ENCODE measurements at regions not wholly inside any gene's neighbourhood (a gene's known extent, or its start where the extent isn't known, plus 50 kb on each side); places are given as distances from the start of the nearest gene placed in this dataset.

GRCh38 chr7:142685877-142686508 is 63.3 kb upstream of the PRSS1 start:
- no peak for DNase-seq (ENCODE audit: low spot score)
- TF ChIP-seq ZNF644 (CRISPR knock-in tag; IDR thresholded peaks at IDR 0.05; ENCODE audit: low read depth) = no peak
- no peak for TF ChIP-seq ZNF143 (CRISPR knock-in tag; IDR thresholded peaks at IDR 0.05)
- no peak for TF ChIP-seq ZNF891 (CRISPR knock-in tag; IDR thresholded peaks at IDR 0.05)
- ChIA-PET POLR2A (no interaction called here), CTCF (ENCODE audit: low intra/inter-chr PET ratio, low total read pairs) (no interaction called here)
- Histone ChIP-seq H3K79me2 (ENCODE audit: insufficient read depth, low read length) (no peaks in the 10 kb centered on the region), H3K27me3 (ENCODE audit: control insufficient read depth in 1 of 2, insufficient read depth in 2 of 2, low read length in 2 of 2) (no peaks in the 10 kb centered on the region), H3K4me1 (ENCODE audit: insufficient read depth, low read length) (no peaks in the 10 kb centered on the region), H3K9ac (ENCODE audit: insufficient read depth, low read depth, low read length) (no peak overlapping the region), H3K27ac (ENCODE audit: extremely low read length, insufficient read depth, low read length) (no peak overlapping the region), H3K9me3 (ENCODE audit: low read length) (no peaks in the 10 kb centered on the region), H3K4me2 (ENCODE audit: low read depth, low read length) (no peak overlapping the region), H3K4me3 (replicated peaks in 1 of 3; ENCODE audit: insufficient read depth in 1 of 3, low read depth in 2 of 3, low read length in 3 of 3) (no peak overlapping the region), H2AFZ (ENCODE audit: low read length) (no peak overlapping the region), H3K36me3 (replicated peaks in 1 of 2; ENCODE audit: control insufficient read depth in 1 of 2, insufficient read depth in 2 of 2, low read length in 2 of 2) (no peaks in the 10 kb centered on the region), H4K20me1 (ENCODE audit: insufficient read depth, low read length) (no peaks in the 10 kb centered on the region)
- no peak for FAIRE-seq
- WGBS (ENCODE audit: low lambda C conversion rate) = 0% methylated on average over 2 of the region's 2 CpGs
- intact Hi-C loops (cut with micrococcal nuclease; ENCODE audit: unreplicated experiment) (no loop called here), in situ Hi-C loops (cut with HindIII; ENCODE audit: extremely low pct_ligation_motif_present, low pct_unique_long_range_greater_than_20kb) (no loop called here)
- no peak for ATAC-seq
- no TSS peak for BruUV-seq (replicated peaks)

- H3K27me3 ChIP-seq (ENCODE audit: control insufficient read depth in 1 of 2, insufficient read depth in 2 of 2, low read length in 2 of 2) = no peaks in the 10 kb centered on the region
- H3K79me2 ChIP-seq (ENCODE audit: insufficient read depth, low read length) = no peaks in the 10 kb centered on the region
- no peak for ATAC-seq
- FAIRE-seq = no peak
- no peaks in the 10 kb centered on the region for H3K36me3 ChIP-seq (replicated peaks in 1 of 2; ENCODE audit: control insufficient read depth in 1 of 2, insufficient read depth in 2 of 2, low read length in 2 of 2)
- ChIA-PET CTCF (ENCODE audit: low intra/inter-chr PET ratio, low total read pairs) (no interaction called here), POLR2A (no interaction called here)
- H2AFZ ChIP-seq (ENCODE audit: low read length) = no peak overlapping the region
- in situ Hi-C loops (cut with HindIII; ENCODE audit: extremely low pct_ligation_motif_present, low pct_unique_long_range_greater_than_20kb) (no loop called here), intact Hi-C loops (cut with micrococcal nuclease; ENCODE audit: unreplicated experiment) (no loop called here)
- H4K20me1 ChIP-seq (ENCODE audit: insufficient read depth, low read length) = no peaks in the 10 kb centered on the region
- BruUV-seq (replicated peaks) = no TSS peak
- H3K4me1 ChIP-seq (ENCODE audit: insufficient read depth, low read length) = no peaks in the 10 kb centered on the region
- 2% methylated on average over 3 of the region's 3 CpGs for WGBS (ENCODE audit: low lambda C conversion rate)
- no peak overlapping the region for H3K27ac ChIP-seq (ENCODE audit: extremely low read length, insufficient read depth, low read length)
- DNase-seq (ENCODE audit: low spot score) = no peak
- no peak overlapping the region for H3K4me2 ChIP-seq (ENCODE audit: low read depth, low read length)
- no peak overlapping the region for H3K4me3 ChIP-seq (replicated peaks in 1 of 3; ENCODE audit: insufficient read depth in 1 of 3, low read depth in 2 of 3, low read length in 3 of 3)
- H3K9me3 ChIP-seq (ENCODE audit: low read length) = peaks cover 8% of the 10 kb centered on the region
- H3K9ac ChIP-seq (ENCODE audit: insufficient read depth, low read depth, low read length) = no peak overlapping the region
- TF ChIP-seq FUBP1 (CRISPR knock-in tag; IDR thresholded peaks at IDR 0.05; ENCODE audit: borderline replicate concordance) = no peak
- no peak for TF ChIP-seq CREB1 (IDR thresholded peaks at IDR 0.05)
- TF ChIP-seq CREB1 (CRISPR knock-in tag; IDR thresholded peaks at IDR 0.05) = no peak
- TF ChIP-seq GRHL1 (CRISPR knock-in tag; conservative IDR thresholded peaks at IDR 0.05) = no peak
- no peak for TF ChIP-seq ARID3A (IDR thresholded peaks at IDR 0.05; ENCODE audit: low read depth, low read length)
- no peak for TF ChIP-seq CC2D1A (CRISPR knock-in tag; IDR thresholded peaks at IDR 0.05)
- no peak for TF ChIP-seq ZNF614 (CRISPR knock-in tag; IDR thresholded peaks at IDR 0.05; ENCODE audit: borderline replicate concordance)
Measured at GRCh38 chr7:142681314-142682092, 67.8 kb upstream of the PRSS1 start.
